KOPT-K1 (cell line): ENCODE measurements at regions not wholly inside any gene's neighbourhood (a gene's known extent, or its start where the extent isn't known, plus 50 kb on each side); places are given as distances from the start of the nearest gene placed in this dataset.

Experiments used
- H3K27ac ChIP-seq: fragments of 200-600 bp; sonication (generic); 2 replicates; pipeline ENCODE4 v1.5.1; 2016; ENCODE audit warnings: antibody characterized with exemption, mild to moderate bottlenecking, low read depth, low read length; ENCODE audit not compliant: poor library complexity, severe bottlenecking
- H3K36me3 ChIP-seq: fragments of 200-600 bp; sonication (generic); 2 replicates; pipeline ENCODE4 v1.5.1; 2017; ENCODE audit warnings: antibody characterized with exemption, mild to moderate bottlenecking, low read length, moderate library complexity; ENCODE audit not compliant: insufficient read depth
- H3K9me3 ChIP-seq: fragments of 200-600 bp; sonication (generic); 2 replicates; pipeline ENCODE4 v1.5.1; 2017; ENCODE audit warnings: antibody characterized with exemption, low read length, mild to moderate bottlenecking; ENCODE audit not compliant: insufficient read depth, poor library complexity, severe bottlenecking

DNA sequence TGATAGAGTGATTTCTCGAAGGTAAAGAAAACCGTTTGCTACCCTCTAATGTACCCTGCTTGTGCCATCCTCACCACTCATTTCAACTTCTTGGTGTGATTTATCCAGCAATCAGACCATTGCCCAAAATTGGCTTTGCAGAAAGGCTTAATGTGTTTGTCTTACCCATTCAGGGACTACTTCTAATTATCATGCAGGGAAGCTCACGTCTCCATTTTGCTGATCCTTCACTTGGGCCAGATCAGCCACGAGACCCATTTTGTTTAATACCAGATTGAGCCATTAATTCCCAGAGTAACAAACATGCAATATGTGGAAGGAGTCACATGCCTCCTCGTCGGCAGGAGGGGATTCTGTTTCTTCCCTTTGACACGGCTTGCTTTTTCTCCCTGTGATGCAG is 51.1 kb upstream of the CRY1 start:
- Histone ChIP-seq H3K9me3 (no peaks in the 10 kb centered on the region), H3K36me3 (no peaks in the 10 kb centered on the region), H3K27ac (no peak overlapping the region)

DNA sequence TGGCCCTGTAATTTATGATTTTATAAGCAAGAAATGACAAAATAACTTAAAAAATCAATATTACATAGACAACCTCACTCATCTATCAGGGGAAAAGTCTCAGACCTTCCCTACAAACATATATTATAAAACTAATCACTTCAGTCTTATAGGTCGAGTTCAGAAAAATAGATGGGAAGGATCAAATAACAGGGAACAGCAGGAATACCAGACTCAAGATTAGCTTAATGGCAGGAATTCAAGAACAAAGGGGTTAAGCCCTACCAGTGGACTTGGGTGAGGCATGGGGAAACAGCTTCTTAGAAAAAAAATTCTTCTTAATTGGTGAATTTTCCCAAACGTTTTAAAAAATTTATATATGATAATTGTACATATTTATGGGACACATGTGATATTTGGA is 51.6 kb upstream of the CRY1 start:
- no peaks in the 10 kb centered on the region for H3K9me3 ChIP-seq
- no peaks in the 10 kb centered on the region for H3K36me3 ChIP-seq
- no peak overlapping the region for H3K27ac ChIP-seq

DNA sequence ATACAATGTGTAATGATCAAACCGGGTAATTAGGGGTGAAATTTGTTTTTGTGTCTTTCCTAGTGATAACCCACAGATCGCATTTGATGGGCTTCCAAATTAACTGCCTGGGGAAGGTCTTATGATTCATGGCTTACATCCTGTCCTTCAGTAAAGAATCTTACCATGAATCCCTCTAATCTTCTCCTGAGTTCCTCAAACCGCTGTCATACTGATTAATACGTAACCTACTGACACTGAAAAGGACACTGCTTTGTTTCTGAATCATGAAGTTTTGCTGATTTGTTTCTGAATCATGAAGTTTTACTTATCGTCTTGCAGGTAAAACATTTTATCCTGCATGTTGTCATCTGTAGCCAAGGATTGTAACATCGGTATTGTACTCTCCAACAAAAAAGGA is 52.0 kb upstream of the CRY1 start:
- Histone ChIP-seq H3K9me3 (no peaks in the 10 kb centered on the region), H3K36me3 (no peaks in the 10 kb centered on the region), H3K27ac (no peak overlapping the region)

DNA sequence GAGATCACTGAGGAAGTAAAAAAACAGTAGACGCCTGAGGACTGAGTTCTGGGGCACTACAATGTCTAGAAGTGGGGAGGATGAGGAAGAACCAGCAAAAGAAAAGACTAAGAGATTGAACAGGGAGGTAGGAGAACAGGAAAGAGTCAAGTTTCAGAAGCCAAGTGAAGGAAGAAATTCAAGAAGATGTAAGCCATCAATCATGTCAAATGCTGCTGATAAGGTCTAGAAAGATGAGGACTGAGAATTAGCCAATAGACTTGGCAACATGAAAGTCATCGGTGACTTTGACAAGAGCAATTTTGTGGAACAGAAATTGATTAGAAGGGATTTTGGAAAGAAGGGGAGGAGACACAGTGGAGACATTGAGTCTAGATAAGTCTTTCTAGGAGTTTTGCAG is 54.8 kb upstream of the CRY1 start:
- no peak overlapping the region for H3K27ac ChIP-seq
- peaks cover 5% of the 10 kb centered on the region for H3K9me3 ChIP-seq
- no peaks in the 10 kb centered on the region for H3K36me3 ChIP-seq

DNA sequence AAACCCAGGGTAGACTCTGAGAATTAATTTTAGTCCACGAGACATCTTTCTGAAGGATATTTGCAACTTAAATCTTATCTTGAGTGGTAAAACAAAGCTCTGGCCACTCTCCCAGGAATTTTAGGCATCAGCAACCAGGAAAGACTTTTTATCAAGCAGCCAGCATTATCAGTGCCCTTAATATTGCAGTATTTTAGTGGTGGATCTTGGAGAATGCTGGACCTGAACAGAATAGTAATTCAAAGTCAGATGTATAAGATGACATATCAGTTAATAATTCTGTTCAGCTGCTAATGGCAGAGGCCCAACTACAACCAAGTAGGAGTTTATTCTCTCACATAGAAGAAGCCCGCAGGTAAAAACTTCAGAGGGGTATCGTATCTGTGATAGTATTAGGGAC is 59.0 kb upstream of the CRY1 start:
- Histone ChIP-seq H3K9me3 (peaks cover 9% of the 10 kb centered on the region), H3K27ac (no peak overlapping the region), H3K36me3 (no peaks in the 10 kb centered on the region)

DNA sequence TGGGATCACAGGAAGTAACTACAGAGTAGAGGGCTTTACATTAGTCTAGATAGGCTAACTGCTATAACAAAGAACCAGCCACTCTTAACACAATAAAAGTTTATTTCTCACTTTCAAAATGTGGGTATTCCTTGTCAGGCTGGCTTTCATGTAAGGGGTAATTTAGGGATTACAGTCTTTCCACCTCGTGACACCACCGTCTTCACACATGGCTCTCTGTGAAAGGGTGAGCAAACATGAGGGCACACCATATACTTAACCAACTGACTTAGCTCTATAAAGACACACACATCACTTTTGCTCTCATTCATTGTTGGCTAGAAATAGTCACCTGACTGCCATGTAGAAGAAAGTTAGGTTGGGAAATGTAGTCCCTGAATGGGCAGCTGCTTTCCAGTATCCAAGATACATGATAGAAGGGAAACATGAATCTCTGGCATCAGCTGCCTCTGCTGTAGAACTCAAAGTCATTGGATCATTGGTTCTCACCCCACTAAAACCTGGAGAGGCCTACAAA is 66.1 kb upstream of the CRY1 start:
- Histone ChIP-seq H3K9me3 (no peaks in the 10 kb centered on the region), H3K27ac (no peak overlapping the region), H3K36me3 (no peaks in the 10 kb centered on the region)

DNA sequence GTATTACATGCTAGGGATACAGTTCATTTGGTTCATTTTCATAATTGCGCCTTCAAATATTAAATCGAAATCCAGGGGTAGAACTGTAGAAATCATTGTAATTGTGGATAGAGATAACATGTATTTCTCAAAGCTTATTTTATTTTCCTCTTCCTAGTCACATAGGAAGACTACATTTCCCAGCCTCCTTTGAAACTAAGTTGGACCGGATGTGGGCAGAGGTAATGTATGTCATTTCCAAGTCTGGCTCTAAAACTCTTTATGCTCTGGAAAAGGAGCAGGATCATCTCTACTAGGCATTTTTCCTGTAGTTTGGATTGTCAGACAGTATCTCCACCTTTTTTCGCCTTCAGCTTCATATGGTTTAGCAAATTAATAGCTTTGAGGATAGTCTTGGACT is 70.1 kb upstream of the CRY1 start:
- no peaks in the 10 kb centered on the region for H3K36me3 ChIP-seq
- no peaks in the 10 kb centered on the region for H3K9me3 ChIP-seq
- H3K27ac ChIP-seq: no peak overlapping the region

DNA sequence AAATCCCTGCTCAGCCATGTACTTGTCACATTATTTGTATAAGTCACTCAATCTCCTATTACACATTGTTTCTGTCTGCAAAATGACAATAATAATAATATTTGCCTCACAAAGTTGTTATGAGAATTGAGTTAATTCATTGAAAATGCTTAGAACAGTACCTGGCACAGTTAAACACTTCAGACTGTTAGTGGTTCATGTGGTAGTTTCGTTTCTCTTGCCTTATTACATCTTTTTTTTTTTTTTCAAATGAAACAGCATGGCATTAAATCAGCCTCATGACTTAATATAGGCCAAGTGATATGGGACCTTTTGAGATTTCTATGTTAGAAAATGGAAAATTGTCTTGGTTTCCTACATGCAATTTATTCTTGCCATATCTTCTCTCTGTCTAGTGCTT is 71.0 kb upstream of the CRY1 start:
- H3K27ac ChIP-seq: no peak overlapping the region
- H3K9me3 ChIP-seq: no peaks in the 10 kb centered on the region
- H3K36me3 ChIP-seq: no peaks in the 10 kb centered on the region

DNA sequence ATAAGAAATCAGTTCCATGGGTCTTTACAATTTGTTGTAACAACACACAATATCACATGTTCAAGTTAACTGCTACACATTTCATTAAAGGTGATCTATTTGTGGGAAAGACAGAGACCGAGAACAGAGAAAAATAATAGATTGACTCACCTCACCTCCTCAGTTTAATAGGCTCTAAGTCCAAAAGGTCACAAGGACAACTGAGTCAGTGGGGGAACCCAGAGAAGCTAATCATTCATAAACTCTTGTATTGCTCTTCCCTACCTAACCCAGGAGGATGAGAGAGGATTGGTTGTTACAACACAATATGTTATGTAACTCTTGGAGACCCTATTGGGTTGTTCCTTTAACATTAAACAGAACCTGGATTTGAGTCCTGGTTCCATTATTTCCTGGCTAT is 72.2 kb upstream of the CRY1 start:
- no peaks in the 10 kb centered on the region for H3K36me3 ChIP-seq
- H3K27ac ChIP-seq: no peak overlapping the region
- H3K9me3 ChIP-seq: no peaks in the 10 kb centered on the region

DNA sequence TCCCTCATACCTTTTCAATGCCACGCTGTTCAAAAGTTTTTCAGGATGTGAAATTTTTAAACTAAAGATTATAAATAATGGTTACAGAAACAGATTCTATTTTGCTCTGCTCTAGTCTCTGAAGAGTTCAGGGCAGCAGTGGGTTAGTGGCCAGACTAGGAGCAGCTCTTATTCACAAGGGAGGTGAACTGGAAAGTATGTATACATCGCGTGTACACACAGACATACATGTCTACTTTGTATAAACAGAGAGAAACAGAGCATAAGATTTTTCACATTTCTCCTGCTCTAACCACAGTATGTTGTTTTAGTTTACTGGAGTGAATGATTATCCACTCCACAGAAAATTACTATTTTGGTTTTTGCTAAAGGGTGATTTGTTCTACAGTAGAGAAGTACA is 74.4 kb upstream of the CRY1 start:
- Histone ChIP-seq H3K9me3 (no peaks in the 10 kb centered on the region), H3K27ac (no peak overlapping the region)

DNA sequence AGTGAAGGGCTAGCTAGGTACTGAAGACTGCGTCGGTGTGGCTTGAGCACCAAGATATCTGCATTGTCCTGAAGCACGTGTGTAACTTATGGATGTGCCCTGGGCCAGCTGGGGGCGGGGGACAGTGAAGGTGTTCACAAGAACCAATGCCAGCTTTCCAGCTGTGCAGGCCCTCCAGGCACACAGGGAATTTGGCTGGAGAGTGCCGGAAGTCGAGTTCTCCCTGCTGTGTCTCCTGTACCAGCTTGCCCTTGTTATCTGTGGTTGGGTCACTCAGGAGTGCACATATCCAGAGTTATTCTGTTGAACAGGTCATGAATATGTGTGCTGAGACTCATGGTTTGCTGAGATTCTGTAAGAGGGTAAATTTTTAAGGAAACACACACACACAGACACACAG is 75.9 kb upstream of the CRY1 start:
- Histone ChIP-seq H3K27ac (no peak overlapping the region), H3K9me3 (no peaks in the 10 kb centered on the region), H3K36me3 (no peaks in the 10 kb centered on the region)

More for the DNA sequence above, 74.4 kb upstream of the CRY1 start:
- H3K36me3 ChIP-seq: no peaks in the 10 kb centered on the region

DNA sequence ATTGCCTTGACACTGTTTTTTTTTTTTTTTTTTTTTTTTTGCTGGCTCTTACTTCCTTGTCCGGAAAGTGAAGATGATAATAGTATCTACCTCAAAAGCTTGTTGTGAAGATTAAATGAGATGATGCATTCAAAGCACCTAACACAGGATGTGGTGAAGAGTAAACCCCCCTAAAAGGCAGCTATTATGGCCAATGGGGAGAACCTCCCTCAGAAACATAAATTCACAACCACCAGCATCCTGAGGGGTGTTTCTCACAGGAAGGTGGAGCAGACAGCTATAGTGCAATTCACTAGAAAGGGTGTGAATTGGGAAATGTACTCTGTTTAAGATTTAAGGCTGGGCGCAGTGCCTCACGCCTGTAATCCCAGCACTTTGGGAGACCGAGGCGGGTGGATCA is 85.4 kb upstream of the CRY1 start:
- Histone ChIP-seq H3K9me3 (no peaks in the 10 kb centered on the region), H3K27ac (no peak overlapping the region), H3K36me3 (no peaks in the 10 kb centered on the region)

DNA sequence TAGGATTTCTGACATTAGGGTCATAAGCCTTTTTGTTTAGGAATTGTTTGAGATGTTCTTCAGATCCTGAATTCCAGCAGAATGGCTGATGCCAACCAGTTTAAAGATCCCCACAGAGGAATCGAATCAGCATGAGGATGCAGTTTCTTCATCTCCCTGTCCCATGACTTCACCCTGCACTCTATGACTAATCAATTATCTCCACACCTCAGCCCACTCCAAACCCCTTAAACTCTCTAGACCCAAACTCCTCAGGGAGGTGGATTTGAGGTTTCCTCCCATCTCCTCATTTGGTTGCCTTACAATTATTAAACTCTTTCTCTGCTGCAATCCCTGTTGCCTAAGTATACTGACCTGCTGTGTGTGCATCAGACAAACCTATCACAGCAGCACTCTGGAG is 86.5 kb upstream of the CRY1 start:
- H3K9me3 ChIP-seq: no peaks in the 10 kb centered on the region
- no peak overlapping the region for H3K27ac ChIP-seq
- H3K36me3 ChIP-seq: no peaks in the 10 kb centered on the region

DNA sequence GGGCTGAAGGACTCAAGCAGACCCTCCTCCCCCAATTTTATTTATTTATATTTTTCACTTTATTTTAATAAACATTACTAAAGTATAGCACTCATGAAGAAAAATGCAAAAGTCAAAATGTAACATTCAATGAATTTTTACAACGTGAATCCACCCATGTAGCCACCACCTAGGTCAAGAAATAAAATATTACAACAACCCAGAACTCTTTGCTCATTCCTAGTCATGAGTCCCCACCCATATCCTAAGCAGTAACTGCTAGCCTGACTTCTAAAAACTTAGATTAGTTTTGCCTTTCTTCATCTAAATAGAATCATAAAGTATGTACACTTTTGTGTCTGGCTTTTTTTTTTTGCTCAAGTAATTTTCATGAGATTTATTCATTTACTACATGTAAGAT is 86.9 kb upstream of the CRY1 start:
- Histone ChIP-seq H3K9me3 (no peaks in the 10 kb centered on the region), H3K36me3 (no peaks in the 10 kb centered on the region), H3K27ac (no peak overlapping the region)

DNA sequence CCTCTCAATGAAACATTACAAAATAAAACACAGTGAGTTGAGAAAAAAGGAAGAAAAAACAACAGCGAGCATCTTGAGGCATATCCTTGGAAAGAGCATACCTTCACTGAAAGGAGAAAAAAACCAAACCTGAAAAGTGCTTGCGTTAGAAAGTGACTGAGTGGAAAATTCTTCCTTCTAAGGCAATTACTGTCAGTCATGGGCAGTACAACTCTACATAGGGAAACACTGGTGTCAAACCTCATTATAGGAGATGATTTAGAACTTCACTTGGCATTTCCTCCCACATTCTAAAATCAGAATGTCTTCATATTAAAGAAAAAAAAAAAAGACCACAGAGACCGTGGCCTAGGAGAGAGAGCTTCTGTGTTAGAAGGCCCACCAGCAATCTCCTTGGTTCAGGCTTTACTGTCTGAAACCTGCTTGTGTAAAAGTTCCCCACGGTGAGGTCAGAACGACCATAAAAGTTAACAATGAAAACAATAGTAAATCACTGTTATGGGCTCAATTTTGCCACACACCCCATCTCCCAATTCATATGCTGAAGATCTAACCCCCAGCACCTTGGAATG is 91.1 kb upstream of the CRY1 start:
- Histone ChIP-seq H3K9me3 (no peaks in the 10 kb centered on the region), H3K36me3 (no peaks in the 10 kb centered on the region), H3K27ac (no peak overlapping the region)

DNA sequence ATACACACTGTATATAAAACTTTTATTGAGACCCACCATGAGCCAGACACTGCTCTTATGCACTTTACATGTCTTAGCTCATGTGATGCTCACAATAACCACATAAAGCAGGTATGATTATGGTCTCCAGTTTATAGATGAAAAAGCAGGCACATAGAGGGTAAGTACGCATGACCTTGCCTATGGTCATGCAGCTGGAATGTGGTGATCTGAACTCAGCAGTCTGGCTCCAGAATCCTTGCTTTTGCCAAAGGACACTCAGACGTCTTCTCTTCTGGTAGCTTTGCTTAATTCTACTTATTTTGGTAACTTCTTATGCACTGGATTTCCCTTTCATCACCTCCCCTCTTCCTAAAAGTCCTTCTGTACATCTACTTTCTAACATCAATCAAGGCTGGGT is 103.3 kb upstream of the CRY1 start:
- H3K9me3 ChIP-seq: no peaks in the 10 kb centered on the region
- no peak overlapping the region for H3K27ac ChIP-seq
- H3K36me3 ChIP-seq: no peaks in the 10 kb centered on the region
